Natural killer cell (primary cell): ENCODE measurements at regions not wholly inside any gene's neighbourhood (a gene's known extent, or its start where the extent isn't known, plus 50 kb on each side); places are given as distances from the start of the nearest gene placed in this dataset.
"Not testable (repeated sequence)": the region's sequence is repeated elsewhere in the genome, so short reads cannot be mapped to it uniquely, and the experiment has no call there.

Experiments
- ATAC-seq, 3 donors: fragments of 150-1000 bp in 2 of 3; fragments of 200-7000 bp in 1 of 3; cut with Tn5 transposase; 1 replicate in 1 of 3; 2 replicates in 2 of 3; pipeline ENCODE4 v1.10.0; 2021; ENCODE audit warnings: mild to moderate bottlenecking in 2 of 3, moderate library complexity in 2 of 3
- DNase-seq, 2 donors: peaks; one replicate each; pipeline versions ENCODE4 v3.0.0 to v3.0.0-alpha.2; 2013 to 2021; ENCODE audit warnings: mixed read lengths in 1 of 2
- H3K27ac ChIP-seq: one replicate; pipeline ENCODE4 v1.5.1; 2013; ENCODE audit warnings: mild to moderate bottlenecking, low read length
- H3K27me3 ChIP-seq: one replicate; pipeline ENCODE4 v1.6.1; 2013; ENCODE audit warnings: low read length; ENCODE audit not compliant: control insufficient read depth, insufficient read depth
- H3K36me3 ChIP-seq: one replicate; pipeline ENCODE4 v1.6.1; 2013; ENCODE audit warnings: low read length; ENCODE audit not compliant: control insufficient read depth, insufficient read depth
- H3K4me1 ChIP-seq: one replicate; pipeline ENCODE4 v1.6.1; 2013; ENCODE audit warnings: low read length; ENCODE audit not compliant: control insufficient read depth, insufficient read depth
- H3K4me3 ChIP-seq: one replicate; pipeline ENCODE4 v1.5.1; 2013; ENCODE audit warnings: low read length
- H3K9me3 ChIP-seq: one replicate; pipeline ENCODE4 v1.6.1; 2013; ENCODE audit warnings: low read length; ENCODE audit not compliant: control insufficient read depth, insufficient read depth
- H3K27ac Mint-ChIP-seq, 2 donors: one replicate each; pipeline ENCODE4 v1.8.0; 2022; ENCODE audit warnings: mild to moderate bottlenecking in 2 of 2, mixed read lengths in 2 of 2, moderate library complexity in 1 of 2
- H3K27me3 Mint-ChIP-seq, 2 donors: one replicate each; pipeline ENCODE4 v1.8.0; 2022; ENCODE audit warnings: low read depth in 2 of 2, mixed read lengths in 2 of 2
- H3K36me3 Mint-ChIP-seq: one replicate; pipeline ENCODE4 v1.8.0; 2022; ENCODE audit warnings: mixed read lengths
- H3K4me1 Mint-ChIP-seq, 2 donors: one replicate each; pipeline ENCODE4 v1.8.0; 2022; ENCODE audit warnings: mixed read lengths in 2 of 2
- H3K4me3 Mint-ChIP-seq: one replicate; pipeline ENCODE4 v1.8.0; 2022; ENCODE audit warnings: mild to moderate bottlenecking, moderate library complexity, mixed read lengths
- H3K9me3 Mint-ChIP-seq, 2 donors: one replicate each; pipeline ENCODE4 v1.8.0; 2022; ENCODE audit warnings: mixed read lengths in 2 of 2
- CTCF ChIP-seq: fragments of 200-600 bp; IDR thresholded peaks from one replicate; pipeline ENCODE4 v1.8.0; 2022; ENCODE audit warnings: antibody characterized with exemption
- WGBS: methylation state at CpG from one replicate; pipeline ENCODE4 v1.1.7; 2013; ENCODE audit warnings: missing lambda C conversion rate; ENCODE audit not compliant: insufficient coverage; 5-methylcytosine and 5-hydroxymethylcytosine counted together
- intact Hi-C: fragments of 100-400 bp; cut with micrococcal nuclease; formaldehyde crosslinking; loops from one replicate; pipeline ENCODE4 v1.14.2; 2022

GRCh38 chr12:9340422-9341259 is 132.4 kb upstream of the PZP start:
- Mint-ChIP-seq H3K4me1 (peaks cover 45 to 48% of the 10 kb centered on the region in 2 donors), H3K27ac (peak overlapping the region in 1 of 2 donors; percentile 41), H3K4me3 (no peak overlapping the region)

GRCh38 chr12:9337656-9338055 is 129.5 kb upstream of the PZP start:
- intact Hi-C loops: no loop called here
- H3K27me3 Mint-ChIP-seq: no peaks in the 10 kb centered on the region
- TF ChIP-seq CTCF: no peak
- H3K4me1 ChIP-seq: peaks cover 19% of the 10 kb centered on the region
- no peaks in the 10 kb centered on the region for H3K27me3 ChIP-seq
- H3K4me3 ChIP-seq: no peak overlapping the region
- H3K9me3 Mint-ChIP-seq: peaks cover 3 to 8% of the 10 kb centered on the region in 2 donors
- H3K4me1 Mint-ChIP-seq: peaks cover 21 to 22% of the 10 kb centered on the region in 2 donors
- DNase-seq: no peak
- H3K36me3 ChIP-seq: no peaks in the 10 kb centered on the region
- H3K4me3 Mint-ChIP-seq: no peak overlapping the region
- no peaks in the 10 kb centered on the region for H3K36me3 Mint-ChIP-seq
- H3K9me3 ChIP-seq: peaks cover 14% of the 10 kb centered on the region
- H3K27ac ChIP-seq: no peak overlapping the region
- no peak overlapping the region for H3K27ac Mint-ChIP-seq
- ATAC-seq: no peak

More at GRCh38 chr12:9340422-9341259, 132.4 kb upstream of the PZP start:
- DNase-seq: peak in 1 of 2 donors; percentile 19
- Histone ChIP-seq H3K27me3 (no peaks in the 10 kb centered on the region), H3K4me1 (peaks cover 37% of the 10 kb centered on the region), H3K9me3 (peaks cover 11% of the 10 kb centered on the region), H3K27ac (no peak overlapping the region), H3K4me3 (no peak overlapping the region), H3K36me3 (no peaks in the 10 kb centered on the region)
- ATAC-seq: peak in 2 of 3 donors; percentile 29 to 48
- Mint-ChIP-seq H3K36me3 (no peaks in the 10 kb centered on the region), H3K27me3 (no peaks in the 10 kb centered on the region), H3K9me3 (peaks cover 3 to 8% of the 10 kb centered on the region in 2 donors)
- no peak for TF ChIP-seq CTCF
- intact Hi-C loops: no loop called here
- WGBS: 65% methylated on average over 7 of the region's 8 CpGs

- H3K27me3 Mint-ChIP-seq, H3K4me3 ChIP-seq, ATAC-seq, H3K27ac Mint-ChIP-seq, H3K36me3 Mint-ChIP-seq, H3K4me1 ChIP-seq, H3K9me3 Mint-ChIP-seq, intact Hi-C loops, H3K27ac ChIP-seq, H3K27me3 ChIP-seq, H3K4me3 Mint-ChIP-seq, H3K36me3 ChIP-seq, DNase-seq: not testable (repeated sequence)
- H3K4me1 Mint-ChIP-seq: peaks cover 11 to 12% of the 10 kb centered on the region in 2 donors
- peaks cover 14% of the 10 kb centered on the region for H3K9me3 ChIP-seq
- 96% methylated on average over 7 of the region's 7 CpGs for WGBS
Observed at GRCh38 chr12:9336375-9337011, 128.3 kb upstream of the PZP start.

- Mint-ChIP-seq H3K4me1 (peaks cover 10 to 11% of the 10 kb centered on the region in 2 donors), H3K36me3 (no peaks in the 10 kb centered on the region), H3K27ac (no peak overlapping the region), H3K4me3 (no peak overlapping the region), H3K9me3 (peaks cover 3 to 8% of the 10 kb centered on the region in 2 donors), H3K27me3 (no peaks in the 10 kb centered on the region)
- ATAC-seq (no peak), DNase-seq (no peak)
- H3K27me3 ChIP-seq: no peaks in the 10 kb centered on the region
- H3K27ac ChIP-seq: no peak overlapping the region
- no peak for TF ChIP-seq CTCF
- H3K4me1 ChIP-seq: peaks cover 8% of the 10 kb centered on the region
- H3K4me3 ChIP-seq: no peak overlapping the region
- H3K9me3 ChIP-seq: peaks cover 14% of the 10 kb centered on the region
- no peaks in the 10 kb centered on the region for H3K36me3 ChIP-seq
- intact Hi-C loops: no loop called here
- WGBS: 87% methylated on average over 5 of the region's 5 CpGs
Observed at GRCh38 chr12:9335867-9336266, 127.7 kb upstream of the PZP start.
